ENCODE measurements at regions not wholly inside any gene's neighbourhood (a gene's known extent, or its start where the extent isn't known, plus 50 kb on each side); places are given as distances from the start of the nearest gene placed in this dataset.

DNA sequence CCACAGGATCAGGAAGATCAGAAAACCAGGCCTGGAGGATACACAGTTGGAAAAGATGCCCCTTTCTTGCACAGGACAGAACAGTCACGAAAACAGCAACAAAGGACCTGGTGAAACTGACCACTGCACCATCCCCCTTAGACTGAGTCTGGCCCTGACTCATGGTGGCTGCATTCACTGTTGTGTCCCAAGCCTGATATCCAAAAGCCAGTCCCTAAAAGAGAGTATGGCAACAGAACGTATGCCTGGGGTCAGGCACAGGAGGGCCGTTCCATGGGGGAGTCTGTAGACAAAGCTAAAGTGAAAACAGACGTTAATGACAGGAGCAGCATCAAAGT is 301.1 kb upstream of the NBEA start:
- TF ChIP-seq CTCF (IDR thresholded peaks at IDR 0.05) = no peak
- TF ChIP-seq POLR2A (IDR thresholded peaks at IDR 0.05) = no peak
